ENCODE measurements at regions not wholly inside any gene's neighbourhood (a gene's known extent, or its start where the extent isn't known, plus 50 kb on each side); places are given as distances from the start of the nearest gene placed in this dataset.

GRCh38 chr20:58130581-58130980 lies 97.9 kb downstream of the ANKRD60 start:
- TF ChIP-seq, protein P1, sequence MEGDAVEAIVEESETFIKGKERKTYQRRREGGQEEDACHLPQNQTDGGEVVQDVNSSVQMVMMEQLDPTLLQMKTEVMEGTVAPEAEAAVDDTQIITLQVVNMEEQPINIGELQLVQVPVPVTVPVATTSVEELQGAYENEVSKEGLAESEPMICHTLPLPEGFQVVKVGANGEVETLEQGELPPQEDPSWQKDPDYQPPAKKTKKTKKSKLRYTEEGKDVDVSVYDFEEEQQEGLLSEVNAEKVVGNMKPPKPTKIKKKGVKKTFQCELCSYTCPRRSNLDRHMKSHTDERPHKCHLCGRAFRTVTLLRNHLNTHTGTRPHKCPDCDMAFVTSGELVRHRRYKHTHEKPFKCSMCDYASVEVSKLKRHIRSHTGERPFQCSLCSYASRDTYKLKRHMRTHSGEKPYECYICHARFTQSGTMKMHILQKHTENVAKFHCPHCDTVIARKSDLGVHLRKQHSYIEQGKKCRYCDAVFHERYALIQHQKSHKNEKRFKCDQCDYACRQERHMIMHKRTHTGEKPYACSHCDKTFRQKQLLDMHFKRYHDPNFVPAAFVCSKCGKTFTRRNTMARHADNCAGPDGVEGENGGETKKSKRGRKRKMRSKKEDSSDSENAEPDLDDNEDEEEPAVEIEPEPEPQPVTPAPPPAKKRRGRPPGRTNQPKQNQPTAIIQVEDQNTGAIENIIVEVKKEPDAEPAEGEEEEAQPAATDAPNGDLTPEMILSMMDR (IDR thresholded peaks at IDR 0.05) = no peak
- TF ChIP-seq POLR2A (IDR thresholded peaks at IDR 0.05) = no peak

Data from esophagus squamous epithelium (tissue), 4 donors.